ENCODE measurements at regions not wholly inside any gene's neighbourhood (a gene's known extent, or its start where the extent isn't known, plus 50 kb on each side); places are given as distances from the start of the nearest gene placed in this dataset.

- TF ChIP-seq OVOL3 (tag by site-specific recombination; IDR thresholded peaks at IDR 0.05) (peak; percentile 16; the same call in 1 of the 2 replicates), ZNF513 (tag by site-specific recombination; IDR thresholded peaks at IDR 0.05) (no peak), ZNF791 (tag by site-specific recombination; IDR thresholded peaks at IDR 0.05) (no peak), ZNF629 (tag by site-specific recombination; IDR thresholded peaks at IDR 0.05) (no peak), ZNF174 (tag by site-specific recombination; IDR thresholded peaks at IDR 0.05) (no peak), ZNF350 (tag by site-specific recombination; IDR thresholded peaks at IDR 0.05) (no peak), SETDB1 (IDR thresholded peaks at IDR 0.05; ENCODE audit: insufficient read length, low read length) (no peak), ZNF549 (tag by site-specific recombination; IDR thresholded peaks at IDR 0.05) (no peak), ZNF416 (tag by site-specific recombination; IDR thresholded peaks at IDR 0.05) (no peak), ZNF518A (tag by site-specific recombination; conservative IDR thresholded peaks at IDR 0.05; ENCODE audit: low read depth) (no peak), ZNF274 (IDR thresholded peaks at IDR 0.05; ENCODE audit: low read length) (no peak), ZNF274 (tag by site-specific recombination; IDR thresholded peaks at IDR 0.05; ENCODE audit: borderline replicate concordance) (no peak), ZNF510 (tag by site-specific recombination; IDR thresholded peaks at IDR 0.05; ENCODE audit: insufficient replicate concordance) (no peak), ZNF292 (tag by site-specific recombination; IDR thresholded peaks at IDR 0.05; ENCODE audit: borderline replicate concordance, low read depth) (no peak), ZNF658 (tag by site-specific recombination; IDR thresholded peaks at IDR 0.05) (no peak), ZNF184 (tag by site-specific recombination; IDR thresholded peaks at IDR 0.05) (no peak), ZNF223 (tag by site-specific recombination; IDR thresholded peaks at IDR 0.05) (no peak), REPIN1 (tag by site-specific recombination; IDR thresholded peaks at IDR 0.05; ENCODE audit: low read depth) (no peak), ZSCAN30 (tag by site-specific recombination; IDR thresholded peaks at IDR 0.05) (no peak), KLF9 (tag by site-specific recombination; IDR thresholded peaks at IDR 0.05; ENCODE audit: low read depth) (no peak), ZNF169 (tag by site-specific recombination; IDR thresholded peaks at IDR 0.05) (no peak), ZNF426 (tag by site-specific recombination; IDR thresholded peaks at IDR 0.05) (no peak), ZNF580 (tag by site-specific recombination; IDR thresholded peaks at IDR 0.05) (0 out of 2 replicates have a peak, but pooled peaks have one; percentile 23), ZBTB44 (tag by site-specific recombination; IDR thresholded peaks at IDR 0.05) (peak; percentile 70), GLIS1 (tag by site-specific recombination; IDR thresholded peaks at IDR 0.05) (peak; percentile 45), ZFP37 (tag by site-specific recombination; IDR thresholded peaks at IDR 0.05) (no peak)
- TF ChIP-seq, protein P1, sequence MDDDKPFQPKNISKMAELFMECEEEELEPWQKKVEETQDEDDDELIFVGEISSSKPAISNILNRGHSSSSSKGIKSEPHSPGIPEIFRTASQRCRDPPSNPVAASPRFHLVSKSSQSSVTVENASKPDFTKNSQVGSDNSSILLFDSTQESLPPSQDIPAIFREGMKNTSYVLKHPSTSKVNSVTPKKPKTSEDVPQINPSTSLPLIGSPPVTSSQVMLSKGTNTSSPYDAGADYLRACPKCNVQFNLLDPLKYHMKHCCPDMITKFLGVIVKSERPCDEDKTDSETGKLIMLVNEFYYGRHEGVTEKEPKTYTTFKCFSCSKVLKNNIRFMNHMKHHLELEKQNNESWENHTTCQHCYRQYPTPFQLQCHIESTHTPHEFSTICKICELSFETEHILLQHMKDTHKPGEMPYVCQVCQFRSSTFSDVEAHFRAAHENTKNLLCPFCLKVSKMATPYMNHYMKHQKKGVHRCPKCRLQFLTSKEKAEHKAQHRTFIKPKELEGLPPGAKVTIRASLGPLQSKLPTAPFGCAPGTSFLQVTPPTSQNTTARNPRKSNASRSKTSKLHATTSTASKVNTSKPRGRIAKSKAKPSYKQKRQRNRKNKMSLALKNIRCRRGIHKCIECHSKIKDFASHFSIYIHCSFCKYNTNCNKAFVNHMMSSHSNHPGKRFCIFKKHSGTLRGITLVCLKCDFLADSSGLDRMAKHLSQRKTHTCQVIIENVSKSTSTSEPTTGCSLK (tag by site-specific recombination; IDR thresholded peaks at IDR 0.05): no peak
- TF ChIP-seq, protein P2, sequence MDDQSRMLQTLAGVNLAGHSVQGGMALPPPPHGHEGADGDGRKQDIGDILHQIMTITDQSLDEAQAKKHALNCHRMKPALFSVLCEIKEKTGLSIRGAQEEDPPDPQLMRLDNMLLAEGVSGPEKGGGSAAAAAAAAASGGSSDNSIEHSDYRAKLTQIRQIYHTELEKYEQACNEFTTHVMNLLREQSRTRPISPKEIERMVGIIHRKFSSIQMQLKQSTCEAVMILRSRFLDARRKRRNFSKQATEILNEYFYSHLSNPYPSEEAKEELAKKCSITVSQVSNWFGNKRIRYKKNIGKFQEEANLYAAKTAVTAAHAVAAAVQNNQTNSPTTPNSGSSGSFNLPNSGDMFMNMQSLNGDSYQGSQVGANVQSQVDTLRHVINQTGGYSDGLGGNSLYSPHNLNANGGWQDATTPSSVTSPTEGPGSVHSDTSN (CRISPR knock-in tag; IDR thresholded peaks at IDR 0.05): no peak
These were observed 382.1 kb downstream of the OSR1 start (continued) for GRCh38 chr2:18976168-18976961.

Measured in HEK293 (cell line).